GM12892 (cell line): ENCODE measurements at regions not wholly inside any gene's neighbourhood (a gene's known extent, or its start where the extent isn't known, plus 50 kb on each side); places are given as distances from the start of the nearest gene placed in this dataset.

Experiments
- POLR2A ChIP-seq: IDR thresholded peaks from 2 replicates; pipeline ENCODE4 v1.6.1; 2011; ENCODE audit warnings: low read depth, low read length, control low read depth
- POLR2AphosphoS5 ChIP-seq: IDR thresholded peaks from 2 replicates; pipeline ENCODE4 v1.6.1; 2011; ENCODE audit warnings: low read depth, low read length, control low read depth

DNA sequence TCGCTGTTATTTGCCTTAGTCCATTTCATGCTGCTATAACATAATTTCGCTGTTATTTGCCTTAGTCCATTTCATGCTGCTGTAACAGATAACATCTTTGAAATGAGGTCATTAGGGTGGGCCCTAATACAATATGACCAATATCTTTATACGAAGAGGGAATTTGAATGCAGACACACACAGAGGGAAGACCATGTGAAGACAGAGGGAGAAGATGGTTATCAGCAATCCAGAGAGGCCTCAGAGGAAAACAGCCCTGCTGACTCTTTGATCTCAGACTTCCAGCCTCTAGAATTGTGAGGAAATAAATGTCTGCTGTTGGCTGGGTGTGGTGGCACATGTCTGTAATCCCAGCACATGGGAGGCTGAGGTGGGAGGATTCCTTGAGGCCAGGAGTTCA lies 404.9 kb downstream of the TYW1 start:
- TF ChIP-seq POLR2AphosphoS5 (no peak), POLR2A (no peak)
